Dedifferentiated amniotic fluid mesenchymal stem cell (primary cell): ENCODE measurements at regions not wholly inside any gene's neighbourhood (a gene's known extent, or its start where the extent isn't known, plus 50 kb on each side); places are given as distances from the start of the nearest gene placed in this dataset.
"Not testable (repeated sequence)": the region's sequence is repeated elsewhere in the genome, so short reads cannot be mapped to it uniquely, and the experiment has no call there.

ENCODE experiments used
- DNase-seq: peaks from one replicate; pipeline ENCODE4 v3.0.0-alpha.2; 2016; ENCODE audit errors: extremely low spot score

GRCh38 chrX:23458957-23459356 is 124.3 kb downstream of the PTCHD1 start:
- DNase-seq, result not testable (repeated sequence)

- DNase-seq, result no peak
Observed at GRCh38 chrX:23465105-23465791, 130.6 kb downstream of the PTCHD1 start.

GRCh38 chrX:23465985-23466384 is 131.3 kb downstream of the PTCHD1 start:
- no peak for DNase-seq

- DNase-seq, result no peak
Observed at GRCh38 chrX:23478056-23478455, 143.4 kb downstream of the PTCHD1 start.

- no peak for DNase-seq
Observed at GRCh38 chrX:23478561-23478960, 143.9 kb downstream of the PTCHD1 start.

- no peak for DNase-seq
Observed at GRCh38 chrX:23482561-23482960, 147.9 kb downstream of the PTCHD1 start.

GRCh38 chrX:23483396-23483795 is 148.7 kb downstream of the PTCHD1 start:
- DNase-seq, result no peak

GRCh38 chrX:23493941-23494374 is 159.3 kb downstream of the PTCHD1 start:
- no peak for DNase-seq

- no peak for DNase-seq
Observed at GRCh38 chrX:23494741-23495140, 160.1 kb downstream of the PTCHD1 start.

GRCh38 chrX:23497919-23498318 is 163.3 kb downstream of the PTCHD1 start:
- no peak for DNase-seq

GRCh38 chrX:23501974-23502373 is 165.3 kb upstream of the PRDX4 start:
- DNase-seq, result no peak

GRCh38 chrX:23503835-23504539 is 163.3 kb upstream of the PRDX4 start:
- no peak for DNase-seq

GRCh38 chrX:23504540-23504884 is 162.8 kb upstream of the PRDX4 start:
- no peak for DNase-seq

GRCh38 chrX:23504895-23505294 is 162.4 kb upstream of the PRDX4 start:
- DNase-seq, result no peak

- no peak for DNase-seq
Observed at GRCh38 chrX:23505531-23506303, 161.6 kb upstream of the PRDX4 start.

- no peak for DNase-seq
Observed at GRCh38 chrX:23509256-23509655, 158.0 kb upstream of the PRDX4 start.

GRCh38 chrX:23511793-23512192 is 155.5 kb upstream of the PRDX4 start:
- DNase-seq, result no peak

GRCh38 chrX:23513121-23513520 is 154.2 kb upstream of the PRDX4 start:
- no peak for DNase-seq

GRCh38 chrX:23514082-23514481 is 153.2 kb upstream of the PRDX4 start:
- DNase-seq, result no peak

GRCh38 chrX:23515028-23515427 is 152.3 kb upstream of the PRDX4 start:
- no peak for DNase-seq

GRCh38 chrX:23523026-23523657 is 144.2 kb upstream of the PRDX4 start:
- DNase-seq, result not testable (repeated sequence)

- no peak for DNase-seq
Observed at GRCh38 chrX:23524467-23524866, 142.8 kb upstream of the PRDX4 start.
